SKM-1 (cell line): ENCODE measurements at regions not wholly inside any gene's neighbourhood (a gene's known extent, or its start where the extent isn't known, plus 50 kb on each side); places are given as distances from the start of the nearest gene placed in this dataset.
A peak's percentile ranks its signal among the peaks of the same experiment; 100 is the strongest.
"Not testable (repeated sequence)": the region's sequence is repeated elsewhere in the genome, so short reads cannot be mapped to it uniquely, and the experiment has no call there.

ENCODE experiments used
- DNase-seq: peaks from one replicate; lab custom pipeline; 2025; ENCODE audit not compliant: unreplicated experiment; lab: John Stamatoyannopoulos, UW

DNA sequence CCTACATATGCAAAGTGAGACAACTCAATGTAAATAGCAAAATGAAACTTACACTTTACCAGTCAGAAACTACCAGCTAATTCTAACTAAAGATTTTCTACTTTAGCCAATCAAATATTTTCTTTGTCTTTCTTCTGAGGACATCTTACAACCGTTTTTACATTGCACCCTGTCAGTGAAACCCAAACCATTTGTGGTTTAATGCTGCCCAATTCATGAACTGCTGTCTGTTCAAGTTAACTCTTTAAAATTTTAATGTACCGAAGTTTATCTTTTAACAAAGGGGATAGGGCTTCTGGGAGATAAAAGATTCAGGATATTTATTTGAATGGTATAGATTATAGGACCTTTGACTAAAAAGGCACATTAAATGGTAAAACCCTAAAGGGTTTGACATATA is 121.3 kb upstream of the HDDC2 start:
- no peak for DNase-seq

- no peak for DNase-seq
Measured at GRCh38 chr6:125431971-125432370, 130.2 kb upstream of the HDDC2 start.

DNA sequence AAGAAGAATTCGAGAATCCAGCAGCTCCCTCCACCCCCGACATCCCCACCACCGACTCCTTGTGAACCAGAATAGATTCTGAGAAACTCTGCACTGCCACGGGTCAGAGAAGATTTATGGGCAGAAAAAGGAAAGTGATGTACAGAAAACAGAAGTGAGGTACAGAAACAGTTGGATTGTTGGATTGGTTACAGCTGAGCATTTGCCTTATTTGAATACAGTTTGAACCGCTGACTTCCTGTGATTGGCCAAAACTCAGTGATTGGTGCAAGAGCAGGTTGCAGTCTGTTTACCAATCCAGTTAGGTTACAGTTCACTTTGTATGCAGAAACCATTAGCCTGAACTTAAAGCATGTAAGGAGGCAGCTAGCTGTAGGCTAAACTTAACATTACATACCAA is 131.2 kb upstream of the HDDC2 start:
- DNase-seq, result no peak

GRCh38 chr6:125434760-125435159 is 133.0 kb upstream of the HDDC2 start:
- DNase-seq, result no peak

GRCh38 chr6:125439512-125439911 is 137.7 kb upstream of the HDDC2 start:
- DNase-seq, result no peak

DNA sequence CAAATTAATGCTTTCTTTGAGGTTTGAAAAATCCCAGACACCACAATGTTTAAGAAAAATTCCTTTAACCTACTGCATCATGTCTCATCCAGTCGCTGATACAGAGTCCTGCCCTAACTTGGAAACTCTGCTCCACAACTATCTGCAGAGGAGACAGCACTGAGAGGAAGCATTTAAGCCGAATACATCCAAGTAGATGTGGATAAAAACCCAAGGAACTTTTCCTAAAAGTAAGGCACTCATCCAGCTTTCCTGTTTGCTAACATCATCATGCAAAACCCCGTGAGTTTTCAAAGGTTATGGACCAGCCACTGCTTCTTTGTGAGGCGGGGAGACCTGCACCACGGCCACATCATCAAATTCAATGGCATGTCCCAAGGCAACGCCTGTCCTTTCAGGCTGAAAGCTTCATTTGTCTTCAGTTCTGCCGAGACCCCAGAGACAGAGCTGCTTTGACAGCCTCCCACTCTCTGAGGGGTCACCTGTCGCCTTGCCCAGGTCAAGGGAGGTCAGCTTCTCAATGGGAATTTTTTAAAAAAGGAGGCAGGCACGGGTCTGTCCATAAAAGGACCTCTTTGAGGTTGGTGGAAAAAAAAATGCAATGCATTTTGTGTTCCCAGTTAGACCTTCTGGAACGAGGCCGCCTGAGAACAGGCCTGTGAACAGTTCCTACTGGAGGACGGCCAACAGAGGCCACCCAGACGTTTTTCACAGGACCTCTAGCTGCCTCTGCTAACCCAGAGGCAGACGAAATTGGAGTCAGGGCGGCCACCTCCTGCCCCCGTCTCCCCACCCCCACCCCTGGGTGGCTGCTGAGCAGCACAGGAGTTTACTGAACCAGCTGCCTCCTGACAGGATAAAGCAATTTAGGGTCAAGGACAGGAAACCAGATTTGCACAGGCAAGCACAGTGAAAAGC is 142.5 kb upstream of the HDDC2 start:
- no peak for DNase-seq

GRCh38 chr6:125445054-125445453 is 143.3 kb upstream of the HDDC2 start:
- DNase-seq, result no peak

DNA sequence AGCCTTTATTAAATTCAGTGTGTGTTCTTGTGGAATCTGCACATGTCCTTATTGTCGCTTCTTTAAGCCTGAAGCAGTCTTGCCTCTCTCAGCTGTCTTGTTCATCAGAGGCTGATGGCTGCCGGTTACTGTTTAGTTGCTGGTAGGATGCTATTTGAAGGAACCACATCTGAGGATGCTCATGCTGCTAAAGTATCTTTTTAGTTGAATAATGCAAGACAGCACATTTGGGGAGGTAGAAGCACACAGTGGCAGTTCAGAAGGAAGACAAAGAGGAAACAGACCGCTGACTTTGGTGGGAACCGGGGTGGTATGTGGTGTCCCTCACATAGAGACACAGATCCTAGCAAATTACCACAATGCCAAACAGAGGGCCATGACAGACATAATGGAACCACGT is 144.2 kb upstream of the HDDC2 start:
- DNase-seq, result no peak

GRCh38 chr6:125451750-125452149 is 150.0 kb upstream of the HDDC2 start:
- no peak for DNase-seq

- DNase-seq, result no peak
Measured at GRCh38 chr6:125453516-125453915, 151.7 kb upstream of the HDDC2 start.

GRCh38 chr6:125454351-125454750 is 152.6 kb upstream of the HDDC2 start:
- DNase-seq, result no peak

DNA sequence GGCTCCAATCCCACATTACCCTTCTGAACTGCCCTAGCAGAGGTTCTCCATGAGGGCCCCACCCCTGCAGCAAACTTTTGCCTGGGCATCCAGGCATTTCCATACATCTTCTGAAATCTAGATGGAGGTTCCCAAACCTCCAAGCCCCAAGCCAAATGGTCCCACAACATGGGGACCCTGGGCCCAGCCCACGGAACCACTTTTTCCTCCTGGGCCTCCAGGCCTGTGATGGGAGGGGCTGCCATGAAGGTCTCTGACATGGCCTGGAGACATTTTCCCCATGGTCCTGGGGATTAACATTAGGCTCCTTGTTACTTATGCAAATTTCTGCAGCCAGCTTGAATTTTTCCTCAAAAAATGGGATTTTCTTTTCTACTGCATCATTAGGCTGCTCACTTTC is 156.7 kb upstream of the HDDC2 start:
- not testable (repeated sequence) for DNase-seq

- not testable (repeated sequence) for DNase-seq
Measured at GRCh38 chr6:125465332-125465731, 163.6 kb upstream of the HDDC2 start.

DNA sequence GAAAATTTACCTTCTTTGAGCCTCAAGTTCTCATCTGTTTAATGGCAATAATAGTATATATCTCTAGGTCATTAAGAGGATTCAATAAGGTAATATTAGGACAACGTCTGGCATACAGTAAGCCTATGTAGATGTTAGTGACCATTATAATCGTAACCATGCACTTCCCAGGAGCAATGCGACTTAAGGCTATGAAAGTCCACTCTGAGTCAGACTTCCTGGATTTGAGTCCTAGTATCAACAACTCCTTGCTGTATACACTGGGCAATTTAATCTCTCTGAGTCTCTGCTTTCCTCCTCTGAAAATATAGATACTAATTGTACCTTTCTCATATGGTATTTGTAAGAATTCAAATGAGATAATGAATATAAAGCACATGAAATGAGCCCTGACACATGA is 168.1 kb upstream of the HDDC2 start:
- DNase-seq, result no peak

- no peak for DNase-seq
Measured at GRCh38 chr6:125471667-125472066, 169.9 kb upstream of the HDDC2 start.

DNA sequence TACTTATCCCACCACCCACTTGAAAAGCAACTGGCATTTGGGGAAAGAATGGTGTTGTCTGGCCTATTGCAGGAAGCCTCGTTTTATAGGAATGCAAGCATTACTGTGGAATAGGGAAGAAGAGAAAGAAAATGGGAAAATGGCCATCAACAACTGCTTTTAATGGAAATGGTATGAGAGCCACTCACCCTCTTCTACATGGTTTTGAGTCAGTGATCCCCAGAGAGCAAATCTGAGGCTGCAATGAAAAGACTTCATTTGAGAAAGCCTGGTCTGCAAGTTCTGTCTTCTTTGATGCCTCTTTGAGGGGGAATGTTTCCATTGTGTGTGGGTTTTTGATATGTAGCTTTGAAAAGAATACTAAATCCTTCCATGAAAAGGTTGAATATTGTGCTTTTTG is 172.3 kb upstream of the HDDC2 start:
- no peak for DNase-seq

GRCh38 chr6:125477156-125477555 is 175.4 kb upstream of the HDDC2 start:
- no peak for DNase-seq

DNA sequence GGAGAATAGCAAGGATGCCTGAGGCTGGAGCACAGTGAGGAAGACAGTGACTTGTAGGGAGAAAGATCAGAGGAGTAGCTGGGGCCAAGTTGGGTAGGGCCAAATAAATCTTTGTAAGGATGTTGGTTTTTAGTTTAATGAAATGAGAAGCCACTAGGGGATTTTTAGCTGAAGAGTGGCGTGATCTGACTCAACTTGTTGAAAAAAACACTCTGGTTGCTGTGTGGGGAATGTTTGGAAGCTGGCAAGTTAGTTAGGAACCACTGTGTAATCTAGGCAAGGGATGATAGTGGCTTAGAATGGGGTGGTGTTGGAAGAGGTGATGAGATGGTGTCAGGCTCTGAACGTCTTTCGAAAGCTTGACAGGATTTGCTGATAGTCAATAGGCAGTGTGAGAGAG is 176.1 kb upstream of the HDDC2 start:
- no peak for DNase-seq

GRCh38 chr6:125480146-125480545 is 178.4 kb upstream of the HDDC2 start:
- DNase-seq, result no peak

GRCh38 chr6:125480571-125480970 is 178.8 kb upstream of the HDDC2 start:
- no peak for DNase-seq

GRCh38 chr6:125481056-125481455 is 179.3 kb upstream of the HDDC2 start:
- no peak for DNase-seq

DNA sequence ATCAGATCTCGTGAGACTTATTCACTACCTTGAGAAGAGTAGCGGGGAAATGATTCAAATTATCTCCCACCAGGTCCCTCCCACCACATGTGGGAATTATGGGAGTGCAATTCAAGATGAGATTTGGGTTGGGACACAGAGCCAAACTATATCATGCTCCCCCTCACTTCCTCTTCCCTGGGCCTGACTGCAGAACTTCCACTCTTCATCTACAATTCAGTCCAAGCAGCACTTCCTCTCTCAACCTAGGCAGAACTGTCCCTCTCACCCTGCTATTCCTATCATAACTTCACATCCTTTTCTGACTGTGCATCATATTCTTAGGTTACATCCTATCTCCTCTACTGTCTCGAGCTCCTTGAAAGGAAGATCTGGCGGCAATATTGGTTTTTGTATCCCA is 184.0 kb upstream of the HDDC2 start:
- DNase-seq, result peak; percentile 31

- DNase-seq, result no peak
Measured at GRCh38 chr6:125486881-125487280, 185.1 kb upstream of the HDDC2 start.
